Suprapubic skin (tissue), 4 donors: ENCODE measurements at regions not wholly inside any gene's neighbourhood (a gene's known extent, or its start where the extent isn't known, plus 50 kb on each side); places are given as distances from the start of the nearest gene placed in this dataset.

ENCODE experiments used
- DNase-seq, 2 donors: peaks; one replicate each; pipeline ENCODE4 v3.0.0-alpha.2; 2019; ENCODE audit warnings: low spot score in 2 of 2
- H3K27ac ChIP-seq: fragments of 200-600 bp; sonication (generic); one replicate; pipeline ENCODE4 v1.5.1; 2019
- H3K27me3 ChIP-seq: fragments of 200-600 bp; sonication (generic); one replicate; pipeline ENCODE4 v1.5.1; 2019
- H3K36me3 ChIP-seq: fragments of 200-600 bp; sonication (generic); one replicate; pipeline ENCODE4 v1.5.1; 2019
- H3K4me1 ChIP-seq: fragments of 200-600 bp; sonication (generic); one replicate; pipeline ENCODE4 v1.5.1; 2019
- H3K4me3 ChIP-seq: fragments of 200-600 bp; sonication (generic); one replicate; pipeline ENCODE4 v1.5.1; 2019; ENCODE audit warnings: mild to moderate bottlenecking
- H3K9me3 ChIP-seq: fragments of 200-600 bp; sonication (generic); one replicate; pipeline ENCODE4 v1.5.1; 2019
- EP300 ChIP-seq: sonication (generic); formaldehyde crosslinking; IDR thresholded peaks from one replicate; pipeline ENCODE4 v1.6.1; 2017; ENCODE audit warnings: antibody characterized with exemption
- POLR2A ChIP-seq, 2 donors: fragments of 450-650 bp; IDR thresholded peaks; one replicate each; pipeline ENCODE4 v1.6.1; 2017; ENCODE audit warnings: antibody characterized with exemption in 2 of 2, mild to moderate bottlenecking in 2 of 2, moderate library complexity in 2 of 2
- POLR2AphosphoS5 ChIP-seq, 3 donors: sonication (generic); formaldehyde crosslinking; IDR thresholded peaks; one replicate each; pipeline ENCODE4 v1.6.1; 2017; ENCODE audit warnings: antibody characterized with exemption in 3 of 3
- WGBS: methylation state at CpG from one replicate; pipeline ENCODE4 v1.1.5; 2018; 5-methylcytosine and 5-hydroxymethylcytosine counted together
- TF ChIP-seq, protein P1 (sequence below), 2 donors: fragments of 200-600 bp in 1 of 2; fragments of 450-650 bp in 1 of 2; sonication (generic) in 1 of 2; IDR thresholded peaks; one replicate each; pipeline ENCODE4 v1.5.1; 2016 to 2019; ENCODE audit warnings: antibody characterized with exemption in 2 of 2, mild to moderate bottlenecking in 1 of 2, moderate library complexity in 1 of 2

DNA sequence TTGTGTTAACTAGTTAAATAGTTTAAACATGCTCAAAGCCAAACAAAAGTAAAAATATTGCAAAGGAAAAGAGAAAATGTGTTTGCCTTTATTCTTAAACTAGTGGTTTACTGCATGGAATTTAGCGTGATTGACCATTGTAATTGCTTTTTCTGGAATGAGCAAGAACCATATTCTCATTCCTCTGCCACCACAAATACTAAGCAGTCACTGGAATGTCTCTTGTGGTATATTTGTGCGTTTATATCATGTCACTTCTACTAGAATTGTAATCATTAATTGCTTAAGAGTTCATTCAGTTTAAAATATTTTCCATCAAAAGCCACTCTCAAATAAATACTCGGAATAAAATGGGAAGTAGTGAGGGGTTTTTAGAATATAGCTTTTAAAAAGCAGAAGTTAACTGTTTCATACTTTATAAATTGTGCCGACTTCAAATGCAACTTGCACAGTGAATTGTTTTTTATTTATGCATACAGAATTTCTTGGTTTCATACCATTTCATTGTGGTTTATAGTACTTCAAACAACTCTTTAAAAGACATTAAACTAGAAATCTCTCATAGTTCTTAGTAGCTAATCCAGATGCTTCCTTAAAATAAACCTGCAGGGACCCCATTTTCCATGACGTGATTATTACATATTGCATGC, 288.1 kb downstream of the EPHA4 start:
- Histone ChIP-seq H3K27me3 (no peaks in the 10 kb centered on the region), H3K4me3 (no peak overlapping the region), H3K36me3 (no peaks in the 10 kb centered on the region), H3K27ac (no peak overlapping the region), H3K4me1 (no peaks in the 10 kb centered on the region), H3K9me3 (no peaks in the 10 kb centered on the region)
- TF ChIP-seq POLR2AphosphoS5 (IDR thresholded peaks at IDR 0.05) (no peak), POLR2A (IDR thresholded peaks at IDR 0.05) (no peak)
- TF ChIP-seq, protein P1, sequence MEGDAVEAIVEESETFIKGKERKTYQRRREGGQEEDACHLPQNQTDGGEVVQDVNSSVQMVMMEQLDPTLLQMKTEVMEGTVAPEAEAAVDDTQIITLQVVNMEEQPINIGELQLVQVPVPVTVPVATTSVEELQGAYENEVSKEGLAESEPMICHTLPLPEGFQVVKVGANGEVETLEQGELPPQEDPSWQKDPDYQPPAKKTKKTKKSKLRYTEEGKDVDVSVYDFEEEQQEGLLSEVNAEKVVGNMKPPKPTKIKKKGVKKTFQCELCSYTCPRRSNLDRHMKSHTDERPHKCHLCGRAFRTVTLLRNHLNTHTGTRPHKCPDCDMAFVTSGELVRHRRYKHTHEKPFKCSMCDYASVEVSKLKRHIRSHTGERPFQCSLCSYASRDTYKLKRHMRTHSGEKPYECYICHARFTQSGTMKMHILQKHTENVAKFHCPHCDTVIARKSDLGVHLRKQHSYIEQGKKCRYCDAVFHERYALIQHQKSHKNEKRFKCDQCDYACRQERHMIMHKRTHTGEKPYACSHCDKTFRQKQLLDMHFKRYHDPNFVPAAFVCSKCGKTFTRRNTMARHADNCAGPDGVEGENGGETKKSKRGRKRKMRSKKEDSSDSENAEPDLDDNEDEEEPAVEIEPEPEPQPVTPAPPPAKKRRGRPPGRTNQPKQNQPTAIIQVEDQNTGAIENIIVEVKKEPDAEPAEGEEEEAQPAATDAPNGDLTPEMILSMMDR (IDR thresholded peaks at IDR 0.05) = no peak
- 72% methylated on average over 5 of the region's 5 CpGs for WGBS
- DNase-seq = no peak

DNA sequence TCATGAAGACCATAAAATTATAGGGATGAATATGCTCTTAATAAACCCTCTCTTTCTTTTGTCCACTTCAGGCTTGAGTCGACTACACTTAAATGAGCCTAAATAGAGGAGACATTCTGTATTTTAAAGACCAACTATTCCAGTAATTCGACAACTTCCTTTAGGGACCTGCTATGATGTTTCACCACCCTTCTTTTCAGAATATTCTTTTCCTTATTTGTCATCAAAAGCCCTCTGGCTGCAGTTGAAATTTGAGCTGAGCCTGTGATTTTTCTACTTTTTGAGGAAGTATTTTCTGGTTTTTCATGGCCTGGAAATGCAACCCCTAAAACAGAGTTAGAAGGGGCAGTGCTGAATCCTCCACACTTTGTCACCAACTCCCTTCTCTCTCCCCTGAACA, 287.0 kb downstream of the EPHA4 start:
- H3K9me3 ChIP-seq = no peaks in the 10 kb centered on the region
- no peak for DNase-seq
- H3K4me1 ChIP-seq = no peaks in the 10 kb centered on the region
- H3K36me3 ChIP-seq = no peaks in the 10 kb centered on the region
- 55% methylated on average over 2 of the region's 2 CpGs for WGBS
- no peaks in the 10 kb centered on the region for H3K27me3 ChIP-seq
- H3K27ac ChIP-seq = no peak overlapping the region
- TF ChIP-seq POLR2AphosphoS5 (IDR thresholded peaks at IDR 0.05) (no peak), EP300 (no peak), POLR2A (IDR thresholded peaks at IDR 0.05) (no peak)
- TF ChIP-seq, protein P1 (IDR thresholded peaks at IDR 0.05) = no peak
- no peak overlapping the region for H3K4me3 ChIP-seq

DNA sequence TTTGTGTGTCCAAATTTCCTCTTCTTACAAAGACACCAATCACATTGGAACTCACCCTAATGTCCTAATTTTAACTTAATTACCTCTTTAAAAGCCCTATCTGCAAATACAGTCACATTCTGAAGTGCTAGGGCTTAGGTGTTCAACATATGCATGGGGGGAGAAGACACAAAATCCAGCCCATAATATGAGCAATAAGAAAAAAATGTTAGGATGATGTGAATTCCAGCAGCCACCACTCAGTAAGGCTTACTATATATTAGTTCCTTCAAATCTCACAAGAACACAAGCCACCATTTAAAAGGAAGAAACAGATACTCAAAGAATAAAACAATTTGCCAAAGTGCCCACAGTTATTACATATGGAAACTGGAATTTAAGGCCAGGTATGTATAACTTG, 285.7 kb downstream of the EPHA4 start:
- Histone ChIP-seq H3K27ac (no peak overlapping the region), H3K4me1 (no peaks in the 10 kb centered on the region), H3K36me3 (no peaks in the 10 kb centered on the region), H3K9me3 (no peaks in the 10 kb centered on the region), H3K4me3 (no peak overlapping the region), H3K27me3 (no peaks in the 10 kb centered on the region)
- TF ChIP-seq, protein P1 (IDR thresholded peaks at IDR 0.05) = no peak
- TF ChIP-seq POLR2AphosphoS5 (IDR thresholded peaks at IDR 0.05) (no peak), EP300 (no peak), POLR2A (IDR thresholded peaks at IDR 0.05) (no peak)
- no peak for DNase-seq

DNA sequence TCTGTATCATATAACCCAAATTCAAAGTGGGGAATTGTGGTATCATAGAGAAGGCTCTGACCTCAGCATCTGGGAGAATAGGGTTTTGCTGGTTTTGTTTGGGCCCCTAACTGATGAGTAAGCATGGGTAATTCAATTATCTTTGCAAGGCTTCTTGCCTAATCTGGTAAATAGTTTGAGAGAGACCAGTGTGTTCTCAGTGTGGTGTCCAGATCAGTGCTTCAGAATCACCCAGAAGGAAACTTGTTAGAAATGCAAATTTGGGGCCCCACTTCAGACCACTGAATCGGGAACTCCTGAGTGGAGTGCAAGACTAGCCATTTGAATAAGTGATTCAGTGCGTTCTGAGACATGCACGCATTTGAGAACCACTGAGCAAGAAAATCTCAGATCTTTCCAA, 282.7 kb downstream of the EPHA4 start:
- H3K9me3 ChIP-seq = no peaks in the 10 kb centered on the region
- DNase-seq = no peak
- H3K4me1 ChIP-seq = no peaks in the 10 kb centered on the region
- no peak for TF ChIP-seq POLR2AphosphoS5 (IDR thresholded peaks at IDR 0.05)
- TF ChIP-seq EP300 = no peak
- no peak for TF ChIP-seq POLR2A (IDR thresholded peaks at IDR 0.05)
- TF ChIP-seq, protein P1 (IDR thresholded peaks at IDR 0.05) = no peak
- no peaks in the 10 kb centered on the region for H3K36me3 ChIP-seq
- no peak overlapping the region for H3K27ac ChIP-seq
- H3K4me3 ChIP-seq = no peak overlapping the region
- 81% methylated on average over 3 of the region's 3 CpGs for WGBS
- no peaks in the 10 kb centered on the region for H3K27me3 ChIP-seq

DNA sequence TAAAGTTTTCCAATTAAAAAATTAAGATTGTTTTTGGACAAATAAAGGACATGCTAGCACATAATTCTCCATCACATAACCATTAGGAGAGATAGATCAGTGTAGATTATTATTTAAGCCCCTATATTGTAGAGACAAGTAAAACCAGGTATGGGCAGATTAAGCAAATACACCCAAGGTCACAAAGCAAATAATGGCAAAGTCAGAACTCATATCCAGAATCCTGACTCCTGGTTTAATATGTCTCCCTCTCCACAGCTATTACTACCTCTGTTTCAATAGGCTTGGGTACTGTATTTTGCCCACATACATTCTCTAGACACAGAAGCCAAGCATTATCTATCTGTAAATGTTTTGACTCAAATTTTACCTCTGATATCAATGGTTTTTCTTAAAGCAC, 282.3 kb downstream of the EPHA4 start:
- DNase-seq = no peak
- TF ChIP-seq, protein P1 (IDR thresholded peaks at IDR 0.05) = no peak
- TF ChIP-seq POLR2A (IDR thresholded peaks at IDR 0.05) (no peak), POLR2AphosphoS5 (IDR thresholded peaks at IDR 0.05) (no peak), EP300 (no peak)
- no peak overlapping the region for H3K4me3 ChIP-seq
- no peaks in the 10 kb centered on the region for H3K9me3 ChIP-seq
- no peaks in the 10 kb centered on the region for H3K27me3 ChIP-seq
- no peaks in the 10 kb centered on the region for H3K36me3 ChIP-seq
- H3K27ac ChIP-seq = no peak overlapping the region
- no peaks in the 10 kb centered on the region for H3K4me1 ChIP-seq
